WERI-Rb-1 (cell line): ENCODE measurements at regions not wholly inside any gene's neighbourhood (a gene's known extent, or its start where the extent isn't known, plus 50 kb on each side); places are given as distances from the start of the nearest gene placed in this dataset.

Experiments used
- DNase-seq: peaks from one replicate; pipeline ENCODE4 v3.0.0-alpha.2; 2020
- H3K27ac ChIP-seq: fragments of 250-450 bp; sonication (Bioruptor Pico); 2 replicates; pipeline ENCODE4 v1.5.1; 2020; ENCODE audit warnings: mild to moderate bottlenecking, moderate library complexity
- H3K27me3 ChIP-seq: fragments of 250-450 bp; sonication (Bioruptor Pico); 2 replicates; pipeline ENCODE4 v1.5.1; 2021; ENCODE audit warnings: mild to moderate bottlenecking, low read depth, moderate library complexity; ENCODE audit not compliant: insufficient read depth, severe bottlenecking
- H3K36me3 ChIP-seq: fragments of 250-450 bp; sonication (Bioruptor Pico); 2 replicates; pipeline ENCODE4 v1.5.1; 2020; ENCODE audit warnings: mild to moderate bottlenecking, moderate library complexity
- H3K4me3 ChIP-seq: 2 replicates; pipeline ENCODE4 v1.5.1; 2011; ENCODE audit warnings: low read depth, mild to moderate bottlenecking, control low read depth, low read length
- H3K9me3 ChIP-seq: fragments of 250-450 bp; sonication (Bioruptor Pico); 2 replicates; pipeline ENCODE4 v1.5.1; 2021; ENCODE audit warnings: mild to moderate bottlenecking, moderate library complexity; ENCODE audit not compliant: severe bottlenecking
- CTCF ChIP-seq: IDR thresholded peaks from 2 replicates; pipeline ENCODE4 v1.5.1; 2011; ENCODE audit warnings: low read depth, mild to moderate bottlenecking, control low read depth, inconsistent platforms, low read length

GRCh38 chr5:2582106-2582505 lies 169.4 kb downstream of the IRX2 start:
- Histone ChIP-seq H3K9me3 (no peaks in the 10 kb centered on the region), H3K27me3 (no peaks in the 10 kb centered on the region), H3K36me3 (no peaks in the 10 kb centered on the region), H3K4me3 (no peak overlapping the region), H3K27ac (no peak overlapping the region)
- TF ChIP-seq CTCF: no peak
- no peak for DNase-seq

- Histone ChIP-seq H3K27me3 (no peaks in the 10 kb centered on the region), H3K36me3 (no peaks in the 10 kb centered on the region), H3K27ac (no peak overlapping the region), H3K4me3 (no peak overlapping the region), H3K9me3 (no peaks in the 10 kb centered on the region)
- no peak for TF ChIP-seq CTCF
- DNase-seq: no peak
Measured at GRCh38 chr5:2581418-2581817, 170.1 kb downstream of the IRX2 start.

- no peaks in the 10 kb centered on the region for H3K27me3 ChIP-seq
- no peak overlapping the region for H3K27ac ChIP-seq
- no peaks in the 10 kb centered on the region for H3K9me3 ChIP-seq
- TF ChIP-seq CTCF: peak; percentile 68
- no peaks in the 10 kb centered on the region for H3K36me3 ChIP-seq
- peak; percentile 54 for DNase-seq
- no peak overlapping the region for H3K4me3 ChIP-seq
Measured at GRCh38 chr5:2579126-2579525, 172.4 kb downstream of the IRX2 start.

- DNase-seq: no peak
- no peak overlapping the region for H3K4me3 ChIP-seq
- no peak for TF ChIP-seq CTCF
Measured at GRCh38 chr5:2577312-2578036, 174.0 kb downstream of the IRX2 start.

GRCh38 chr5:2576823-2577222 lies 174.7 kb downstream of the IRX2 start:
- H3K27me3 ChIP-seq: no peaks in the 10 kb centered on the region
- DNase-seq: no peak
- H3K27ac ChIP-seq: no peak overlapping the region
- H3K4me3 ChIP-seq: no peak overlapping the region
- no peak for TF ChIP-seq CTCF
- H3K9me3 ChIP-seq: no peaks in the 10 kb centered on the region
- no peaks in the 10 kb centered on the region for H3K36me3 ChIP-seq

More at GRCh38 chr5:2577312-2578036, 174.0 kb downstream of the IRX2 start:
- no peaks in the 10 kb centered on the region for H3K36me3 ChIP-seq
- H3K27ac ChIP-seq: no peak overlapping the region
- H3K27me3 ChIP-seq: no peaks in the 10 kb centered on the region
- no peaks in the 10 kb centered on the region for H3K9me3 ChIP-seq

- Histone ChIP-seq H3K36me3 (no peaks in the 10 kb centered on the region), H3K27me3 (no peaks in the 10 kb centered on the region), H3K27ac (no peak overlapping the region), H3K4me3 (no peak overlapping the region), H3K9me3 (no peaks in the 10 kb centered on the region)
- TF ChIP-seq CTCF: no peak
- DNase-seq: no peak
Measured at GRCh38 chr5:2575871-2576270, 175.6 kb downstream of the IRX2 start.
